Spleen (tissue), 11 donors: ENCODE measurements at regions not wholly inside any gene's neighbourhood (a gene's known extent, or its start where the extent isn't known, plus 50 kb on each side); places are given as distances from the start of the nearest gene placed in this dataset.

Experiments used
- DNase-seq: peaks from one replicate; pipeline ENCODE4 v3.0.0-alpha.2; 2020
- H3K27ac ChIP-seq, 8 donors: fragments of 200-600 bp; sonication (generic) in 7 of 8; 1 replicate in 4 of 8; 2 replicates in 4 of 8; pipeline versions ENCODE4 v1.5.0 to v1.8.0; 2016 to 2021; ENCODE audit warnings: inconsistent platforms in 4 of 8, mild to moderate bottlenecking in 4 of 8, moderate library complexity in 1 of 8
- H3K27me3 ChIP-seq, 7 donors: fragments of 200-600 bp; sonication (generic) in 6 of 7; replicated peaks in 1 of 7; 1 replicate in 4 of 7; 2 replicates in 3 of 7; pipeline versions ENCODE4 v1.5.0 to v1.8.0; 2016 to 2021; ENCODE audit warnings: inconsistent platforms in 3 of 7, mild to moderate bottlenecking in 1 of 7
- H3K36me3 ChIP-seq, 6 donors: fragments of 200-600 bp; sonication (generic) in 5 of 6; 1 replicate in 4 of 6; 2 replicates in 2 of 6; pipeline versions ENCODE4 v1.5.0 to v1.8.0; 2016 to 2021; ENCODE audit warnings: inconsistent platforms in 2 of 6
- H3K4me1 ChIP-seq, 6 donors: fragments of 200-600 bp; sonication (generic) in 5 of 6; 1 replicate in 3 of 6; 2 replicates in 3 of 6; pipeline versions ENCODE4 v1.5.0 to v1.8.0; 2016 to 2021; ENCODE audit warnings: inconsistent platforms in 3 of 6
- H3K4me3 ChIP-seq, 8 donors: fragments of 200-600 bp; sonication (generic) in 7 of 8; 1 replicate in 4 of 8; 2 replicates in 4 of 8; pipeline versions ENCODE4 v1.5.0 to v1.8.0; 2016 to 2021; ENCODE audit warnings: inconsistent platforms in 4 of 8, mild to moderate bottlenecking in 4 of 8, moderate library complexity in 2 of 8
- H3K9me3 ChIP-seq, 8 donors: fragments of 200-600 bp; sonication (generic) in 7 of 8; 1 replicate in 4 of 8; 2 replicates in 4 of 8; pipeline versions ENCODE4 v1.5.0 to v1.8.0; 2016 to 2021; ENCODE audit warnings: inconsistent platforms in 4 of 8
- CTCF ChIP-seq, 11 experiments: fragments of 200-600 bp in 7 of 11; fragments of 450-650 bp in 4 of 11; sonication (generic) in 4 of 11; IDR thresholded peaks in 8 of 11; conservative IDR thresholded peaks in 3 of 11; 1 replicate in 7 of 11; 2 replicates in 4 of 11; pipeline versions ENCODE4 v1.4.0 to v1.8.0; 2016 to 2021; ENCODE audit warnings: antibody characterized with exemption in 11 of 11, inconsistent platforms in 4 of 11, mild to moderate bottlenecking in 1 of 11
- POLR2A ChIP-seq, 3 donors: fragments of 450-650 bp; IDR thresholded peaks; one replicate each; pipeline ENCODE4 v1.5.1; 2017; ENCODE audit warnings: antibody characterized with exemption in 3 of 3, mild to moderate bottlenecking in 1 of 3
- POLR2AphosphoS5 ChIP-seq, 3 donors: sonication (generic); formaldehyde crosslinking; IDR thresholded peaks; one replicate each; pipeline ENCODE4 v1.5.1; 2017; ENCODE audit warnings: antibody characterized with exemption in 3 of 3
- WGBS, 5 donors: extraction: QIAGEN DNeasy Blood & Tissue Kit in 3 of 5; methylation state at CpG; one replicate each; pipeline versions ENCODE4 v1.1.5 to v1.1.7; 2013 to 2018; 5-methylcytosine and 5-hydroxymethylcytosine counted together
- intact Hi-C: fragments of 100-400 bp; cut with DNase I; formaldehyde crosslinking; loops from one replicate; pipeline ENCODE4 v1.15.0; 2023; ENCODE audit warnings: low total_unique reads
- donor health status: healthy with polysubstance abuse.
- donor health status: DM: no; HTN: no; CAD: no; lungs with moderate emphysema.
- donor health status: DM: no; HTN: no; CAD: no.
- donor health status: Bipolar disorder and iron deficiency.
- donor health status: healthy.
- donor health status: DM: no; HTN: no; CAD: no.
- donor health status: DM: yes; HTN: yes; CAD: no.

- Histone ChIP-seq H3K4me3 (no peak overlapping the region), H3K4me1 (peaks cover 11 to 26% (median 18%) of the 10 kb centered on the region in 6 donors), H3K9me3 (no peaks in the 10 kb centered on the region), H3K36me3 (no peaks in the 10 kb centered on the region), H3K27ac (no peak overlapping the region), H3K27me3 (peaks cover 0 to 73% (median 42%) of the 10 kb centered on the region in 7 donors)
- WGBS, 5 donors, result 83 to 92% (median 90%) methylated on average over 7 of the region's 7 CpGs
- DNase-seq, result peak; percentile 41
- intact Hi-C loops, result no loop called here
- TF ChIP-seq CTCF (IDR thresholded peaks at IDR 0.05 in 8 of 11, conservative IDR thresholded peaks at IDR 0.05 in 3 of 11) (no peak), POLR2A (IDR thresholded peaks at IDR 0.05) (no peak), POLR2AphosphoS5 (IDR thresholded peaks at IDR 0.05) (no peak)
Measured at GRCh38 chr6:44006123-44006871, 121.0 kb downstream of the MRPL14 start.

- peaks cover 0 to 80% (median 47%) of the 10 kb centered on the region in 7 donors for H3K27me3 ChIP-seq
- no peak for DNase-seq
Measured at GRCh38 chr6:44005507-44005903, 121.7 kb downstream of the MRPL14 start.

GRCh38 chr6:44004625-44005506 lies 122.4 kb downstream of the MRPL14 start:
- DNase-seq, result no peak
- no peaks in the 10 kb centered on the region for H3K36me3 ChIP-seq
- H3K9me3 ChIP-seq, result no peaks in the 10 kb centered on the region
- TF ChIP-seq POLR2A (IDR thresholded peaks at IDR 0.05) (no peak), POLR2AphosphoS5 (IDR thresholded peaks at IDR 0.05) (no peak), CTCF (IDR thresholded peaks at IDR 0.05 in 8 of 11, conservative IDR thresholded peaks at IDR 0.05 in 3 of 11) (peak in 1 of 11 experiments; percentile 23)
- H3K4me3 ChIP-seq, result no peak overlapping the region
- WGBS, 5 donors, result 49 to 63% (median 53%) methylated on average over 3 to 7 of the region's 7 CpGs
- H3K27ac ChIP-seq, result no peak overlapping the region
- intact Hi-C loops, result no loop called here
- peaks cover 0 to 87% (median 47%) of the 10 kb centered on the region in 7 donors for H3K27me3 ChIP-seq
- H3K4me1 ChIP-seq, result peaks cover 11 to 36% (median 22%) of the 10 kb centered on the region in 6 donors

More at GRCh38 chr6:44005507-44005903, 121.7 kb downstream of the MRPL14 start:
- H3K4me3 ChIP-seq, result no peak overlapping the region
- H3K36me3 ChIP-seq, result no peaks in the 10 kb centered on the region
- H3K9me3 ChIP-seq, result no peaks in the 10 kb centered on the region
- WGBS, 5 donors, result 71 to 84% (median 79%) methylated on average over 3 of the region's 3 CpGs
- no peak overlapping the region for H3K27ac ChIP-seq
- TF ChIP-seq CTCF (IDR thresholded peaks at IDR 0.05 in 8 of 11, conservative IDR thresholded peaks at IDR 0.05 in 3 of 11) (no peak), POLR2AphosphoS5 (IDR thresholded peaks at IDR 0.05) (no peak), POLR2A (IDR thresholded peaks at IDR 0.05) (no peak)
- H3K4me1 ChIP-seq, result peaks cover 11 to 33% (median 19%) of the 10 kb centered on the region in 6 donors
- intact Hi-C loops, result no loop called here

GRCh38 chr6:44004136-44004535 lies 123.1 kb downstream of the MRPL14 start:
- DNase-seq, result no peak
- no peak overlapping the region for H3K4me3 ChIP-seq
- H3K27me3 ChIP-seq, result peaks cover 0 to 94% (median 47%) of the 10 kb centered on the region in 7 donors
- no peaks in the 10 kb centered on the region for H3K36me3 ChIP-seq
- no peak overlapping the region for H3K27ac ChIP-seq
- peaks cover 11 to 36% (median 22%) of the 10 kb centered on the region in 6 donors for H3K4me1 ChIP-seq
- TF ChIP-seq POLR2AphosphoS5 (IDR thresholded peaks at IDR 0.05) (no peak), CTCF (IDR thresholded peaks at IDR 0.05 in 8 of 11, conservative IDR thresholded peaks at IDR 0.05 in 3 of 11) (no peak), POLR2A (IDR thresholded peaks at IDR 0.05) (no peak)
- H3K9me3 ChIP-seq, result no peaks in the 10 kb centered on the region
- intact Hi-C loops, result no loop called here
- 66 to 83% (median 77%) methylated on average over 4 to 9 of the region's 9 CpGs for whole genome bisulfite sequencing, 5 donors
